ENCODE measurements at regions not wholly inside any gene's neighbourhood (a gene's known extent, or its start where the extent isn't known, plus 50 kb on each side); places are given as distances from the start of the nearest gene placed in this dataset.
A peak's percentile ranks its signal among the peaks of the same experiment; 100 is the strongest.

DNA sequence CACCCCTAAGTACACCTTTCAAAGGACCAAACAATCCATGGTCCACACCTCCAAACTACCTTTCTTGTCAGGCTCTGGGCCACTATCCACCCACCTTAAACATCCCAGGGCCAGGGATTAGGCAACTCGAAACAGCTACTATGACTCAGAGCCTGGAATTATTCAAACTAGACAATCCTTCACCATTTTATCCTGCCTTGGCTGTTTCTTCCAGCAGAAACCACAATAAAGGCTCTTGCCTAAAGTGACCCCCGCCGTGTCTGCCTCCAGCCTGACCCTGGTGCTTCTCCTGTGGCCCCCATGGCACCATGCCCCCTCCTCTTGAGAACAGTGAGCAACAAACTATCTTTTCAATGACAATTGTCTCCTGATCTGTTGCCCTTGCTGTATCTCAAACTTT lies 195.5 kb downstream of the EPM2A start:
- ChIA-PET CTCF (no interaction called here), POLR2A (ENCODE audit: unreplicated experiment) (no interaction called here)
- no peaks in the 10 kb centered on the region for H4K20me1 ChIP-seq (ENCODE audit: low read length)
- peaks cover 24% of the 10 kb centered on the region for H3K4me1 ChIP-seq (ENCODE audit: insufficient read depth, low read length)
- H3K9ac ChIP-seq (ENCODE audit: low read length), result no peak overlapping the region
- DNase-seq (peak; percentile 19), ATAC-seq (no peak)
- no peaks in the 10 kb centered on the region for H3K36me3 ChIP-seq (ENCODE audit: low read depth, low read length)
- BruUV-seq (replicated peaks), result no TSS peak
- intact Hi-C loops (cut with micrococcal nuclease), result loop anchor here (5.0 kb wide), 1 partner anchor 58 kb away; no protein-coding TSS in a partner anchor
- H3K9me2 ChIP-seq (replicated peaks; ENCODE audit: low read length), result no peaks in the 10 kb centered on the region
- peak overlapping the region; percentile 51; the same call in 1 of the 2 replicates for H2AFZ ChIP-seq (ENCODE audit: low read length)
- H3F3A ChIP-seq (ENCODE audit: low read length, unreplicated experiment), result no peaks in the 10 kb centered on the region
- no peak overlapping the region for H3K4me3 ChIP-seq (ENCODE audit: low read length)
- H3K9me3 ChIP-seq (ENCODE audit: low read length), result no peaks in the 10 kb centered on the region
- TF ChIP-seq EZH2 (IDR thresholded peaks at IDR 0.05; ENCODE audit: low read length, unreplicated experiment), result no peak
- TF ChIP-seq, protein P1, sequence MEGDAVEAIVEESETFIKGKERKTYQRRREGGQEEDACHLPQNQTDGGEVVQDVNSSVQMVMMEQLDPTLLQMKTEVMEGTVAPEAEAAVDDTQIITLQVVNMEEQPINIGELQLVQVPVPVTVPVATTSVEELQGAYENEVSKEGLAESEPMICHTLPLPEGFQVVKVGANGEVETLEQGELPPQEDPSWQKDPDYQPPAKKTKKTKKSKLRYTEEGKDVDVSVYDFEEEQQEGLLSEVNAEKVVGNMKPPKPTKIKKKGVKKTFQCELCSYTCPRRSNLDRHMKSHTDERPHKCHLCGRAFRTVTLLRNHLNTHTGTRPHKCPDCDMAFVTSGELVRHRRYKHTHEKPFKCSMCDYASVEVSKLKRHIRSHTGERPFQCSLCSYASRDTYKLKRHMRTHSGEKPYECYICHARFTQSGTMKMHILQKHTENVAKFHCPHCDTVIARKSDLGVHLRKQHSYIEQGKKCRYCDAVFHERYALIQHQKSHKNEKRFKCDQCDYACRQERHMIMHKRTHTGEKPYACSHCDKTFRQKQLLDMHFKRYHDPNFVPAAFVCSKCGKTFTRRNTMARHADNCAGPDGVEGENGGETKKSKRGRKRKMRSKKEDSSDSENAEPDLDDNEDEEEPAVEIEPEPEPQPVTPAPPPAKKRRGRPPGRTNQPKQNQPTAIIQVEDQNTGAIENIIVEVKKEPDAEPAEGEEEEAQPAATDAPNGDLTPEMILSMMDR (conservative IDR thresholded peaks at IDR 0.05; ENCODE audit: low read depth, low read length), result no peak
- TF ChIP-seq EZH2phosphoT487 (IDR thresholded peaks at IDR 0.05; ENCODE audit: borderline replicate concordance, low read length), result no peak
- no peaks in the 10 kb centered on the region for H3K79me2 ChIP-seq (ENCODE audit: low read length)
- no peak overlapping the region for H3K4me2 ChIP-seq (ENCODE audit: low read length)
- no peaks in the 10 kb centered on the region for H3K27me3 ChIP-seq (ENCODE audit: low read length)
- H3K27ac ChIP-seq (ENCODE audit: low read length), result no peak overlapping the region

DNA sequence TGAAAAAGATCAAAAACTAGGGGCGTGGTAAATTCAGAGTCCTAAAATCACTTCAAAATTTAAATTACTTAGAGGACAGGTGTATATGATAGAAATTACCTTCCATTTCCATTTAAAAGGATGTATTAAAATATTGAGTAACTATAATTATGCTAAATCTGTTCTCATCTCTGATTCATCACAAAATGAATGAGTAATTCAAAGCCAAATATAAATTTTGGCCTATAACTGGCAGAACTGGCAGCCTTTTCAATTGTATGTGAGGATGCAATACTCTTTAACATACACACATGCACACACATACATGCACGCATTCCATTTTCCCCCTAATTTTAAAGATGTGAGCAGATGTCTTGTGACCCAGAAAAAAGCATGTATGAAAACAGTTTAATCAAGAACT lies 194.6 kb downstream of the EPM2A start:
- DNase-seq, result peak; percentile 54
- H3K9ac ChIP-seq (ENCODE audit: low read length), result no peak overlapping the region
- no peak overlapping the region for H2AFZ ChIP-seq (ENCODE audit: low read length)
- H3K4me1 ChIP-seq (ENCODE audit: insufficient read depth, low read length), result peaks cover 28% of the 10 kb centered on the region
- TF ChIP-seq EZH2phosphoT487 (IDR thresholded peaks at IDR 0.05; ENCODE audit: borderline replicate concordance, low read length), result no peak
- TF ChIP-seq, protein P1 (conservative IDR thresholded peaks at IDR 0.05; ENCODE audit: low read depth, low read length), result no peak
- no peak for TF ChIP-seq EZH2 (IDR thresholded peaks at IDR 0.05; ENCODE audit: low read length, unreplicated experiment)
- H3K36me3 ChIP-seq (ENCODE audit: low read depth, low read length), result no peaks in the 10 kb centered on the region
- no peaks in the 10 kb centered on the region for H3F3A ChIP-seq (ENCODE audit: low read length, unreplicated experiment)
- no peaks in the 10 kb centered on the region for H3K79me2 ChIP-seq (ENCODE audit: low read length)
- no peaks in the 10 kb centered on the region for H3K27me3 ChIP-seq (ENCODE audit: low read length)
- intact Hi-C loops (cut with micrococcal nuclease), result loop anchor here (5.0 kb wide), 1 partner anchor 58 kb away; no protein-coding TSS in a partner anchor
- CTCF ChIA-PET, result no interaction called here
- H3K9me2 ChIP-seq (replicated peaks; ENCODE audit: low read length), result no peaks in the 10 kb centered on the region
- H3K4me3 ChIP-seq (ENCODE audit: low read length), result no peak overlapping the region
- H3K4me2 ChIP-seq (ENCODE audit: low read length), result no peak overlapping the region
- H4K20me1 ChIP-seq (ENCODE audit: low read length), result no peaks in the 10 kb centered on the region
- no TSS peak for BruUV-seq (replicated peaks)
- POLR2A ChIA-PET (ENCODE audit: unreplicated experiment), result no interaction called here
- no peak overlapping the region for H3K27ac ChIP-seq (ENCODE audit: low read length)
- no peak for ATAC-seq
- H3K9me3 ChIP-seq (ENCODE audit: low read length), result no peaks in the 10 kb centered on the region

DNA sequence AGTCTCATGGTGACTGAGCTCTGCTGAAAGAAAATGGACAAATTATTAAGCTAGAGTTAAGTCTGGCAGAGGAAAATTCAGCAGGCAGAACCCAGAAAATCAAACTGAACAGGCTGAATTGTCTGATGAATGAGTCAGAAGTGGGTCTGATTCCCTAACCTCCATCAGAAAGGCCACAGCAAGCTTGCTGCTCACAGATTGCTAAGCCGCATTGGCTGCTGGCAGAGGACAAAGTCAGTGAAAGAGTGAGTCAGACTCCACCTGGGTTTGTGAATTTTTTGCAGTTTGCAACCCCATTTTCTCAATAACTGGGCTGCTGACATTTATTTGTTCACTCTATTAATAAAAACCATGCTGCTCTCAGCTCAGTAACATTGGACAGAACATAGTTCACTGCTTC lies 191.3 kb downstream of the EPM2A start:
- Histone ChIP-seq H3K4me3 (ENCODE audit: low read length) (0 out of 2 replicates have a peak overlapping the region, but pooled peaks have one; percentile 32), H3K27ac (ENCODE audit: low read length) (peak overlapping the region; percentile 92), H3K9ac (ENCODE audit: low read length) (peak overlapping the region; percentile 55), H3K9me2 (replicated peaks; ENCODE audit: low read length) (no peaks in the 10 kb centered on the region), H3K27me3 (ENCODE audit: low read length) (no peaks in the 10 kb centered on the region), H3K79me2 (ENCODE audit: low read length) (no peaks in the 10 kb centered on the region), H3K36me3 (ENCODE audit: low read depth, low read length) (no peaks in the 10 kb centered on the region), H3K4me2 (ENCODE audit: low read length) (peak overlapping the region; percentile 81), H3K4me1 (ENCODE audit: insufficient read depth, low read length) (peaks cover 33% of the 10 kb centered on the region), H3K9me3 (ENCODE audit: low read length) (no peaks in the 10 kb centered on the region), H2AFZ (ENCODE audit: low read length) (peak overlapping the region; percentile 41; the same call in 1 of the 2 replicates), H3F3A (ENCODE audit: low read length, unreplicated experiment) (no peaks in the 10 kb centered on the region), H4K20me1 (ENCODE audit: low read length) (no peaks in the 10 kb centered on the region)
- BruUV-seq (replicated peaks), result no TSS peak
- intact Hi-C loops (cut with micrococcal nuclease), result loop anchor here (5.0 kb wide), 1 partner anchor 62 kb away; no protein-coding TSS in a partner anchor
- DNase-seq (peak; percentile 82), ATAC-seq (peak; percentile 96)
- ChIA-PET CTCF (no interaction called here), POLR2A (ENCODE audit: unreplicated experiment) (no interaction called here)
- TF ChIP-seq EZH2 (IDR thresholded peaks at IDR 0.05; ENCODE audit: low read length, unreplicated experiment) (no peak), EZH2phosphoT487 (IDR thresholded peaks at IDR 0.05; ENCODE audit: borderline replicate concordance, low read length) (no peak)
- TF ChIP-seq, protein P1 (conservative IDR thresholded peaks at IDR 0.05; ENCODE audit: low read depth, low read length), result no peak

Measured in PC-3 (cell line).